ENCODE measurements at regions not wholly inside any gene's neighbourhood (a gene's known extent, or its start where the extent isn't known, plus 50 kb on each side); places are given as distances from the start of the nearest gene placed in this dataset.

GRCh38 chr6:3591970-3592369 is 135.1 kb upstream of the SLC22A23 start:
- peaks cover 19% of the 10 kb centered on the region for H3K27me3 Mint-ChIP-seq (ENCODE audit: low read depth)
- H3K27ac Mint-ChIP-seq = no peak overlapping the region
- ATAC-seq (replicated peaks in 1 of 2) (no peak), DNase-seq (no peak)
- no peak overlapping the region for H3K4me3 Mint-ChIP-seq
- H3K9me3 Mint-ChIP-seq = peaks cover 2 to 5% of the 10 kb centered on the region in 2 donors
- peaks cover 0 to 3% of the 10 kb centered on the region in 2 donors for H3K36me3 Mint-ChIP-seq (ENCODE audit: insufficient read depth in 2 of 2)
- H3K4me1 Mint-ChIP-seq (ENCODE audit: low read depth) = no peaks in the 10 kb centered on the region

- peaks cover 32% of the 10 kb centered on the region for H3K27me3 Mint-ChIP-seq (ENCODE audit: low read depth)
Measured at GRCh38 chr6:3587660-3588059, 130.8 kb upstream of the SLC22A23 start.

GRCh38 chr6:3585320-3585935 is 128.6 kb upstream of the SLC22A23 start:
- peak; percentile 37 to 62 for ATAC-seq (replicated peaks in 1 of 2)
- peaks cover 0 to 3% of the 10 kb centered on the region in 2 donors for H3K36me3 Mint-ChIP-seq (ENCODE audit: insufficient read depth in 2 of 2)
- peaks cover 6% of the 10 kb centered on the region for H3K4me1 Mint-ChIP-seq (ENCODE audit: low read depth)
- no peak for DNase-seq
- peaks cover 28% of the 10 kb centered on the region for H3K27me3 Mint-ChIP-seq (ENCODE audit: low read depth)
- H3K4me3 Mint-ChIP-seq = no peak overlapping the region
- H3K27ac Mint-ChIP-seq = no peak overlapping the region
- H3K9me3 Mint-ChIP-seq = peaks cover 2 to 7% of the 10 kb centered on the region in 2 donors

More at GRCh38 chr6:3587660-3588059, 130.8 kb upstream of the SLC22A23 start:
- H3K36me3 Mint-ChIP-seq (ENCODE audit: insufficient read depth in 2 of 2) = peaks cover 0 to 3% of the 10 kb centered on the region in 2 donors
- ATAC-seq (replicated peaks in 1 of 2) = no peak
- no peak overlapping the region for H3K27ac Mint-ChIP-seq
- H3K4me3 Mint-ChIP-seq = no peak overlapping the region
- H3K4me1 Mint-ChIP-seq (ENCODE audit: low read depth) = peaks cover 6% of the 10 kb centered on the region
- H3K9me3 Mint-ChIP-seq = peaks cover 2 to 7% of the 10 kb centered on the region in 2 donors
- DNase-seq = no peak

GRCh38 chr6:3584606-3585005 is 127.8 kb upstream of the SLC22A23 start:
- Mint-ChIP-seq H3K27ac (no peak overlapping the region), H3K4me3 (no peak overlapping the region), H3K4me1 (ENCODE audit: low read depth) (peaks cover 6% of the 10 kb centered on the region), H3K36me3 (ENCODE audit: insufficient read depth in 2 of 2) (peaks cover 0 to 3% of the 10 kb centered on the region in 2 donors), H3K27me3 (ENCODE audit: low read depth) (peaks cover 24% of the 10 kb centered on the region), H3K9me3 (peaks cover 2 to 7% of the 10 kb centered on the region in 2 donors)
- no peak for ATAC-seq (replicated peaks in 1 of 2)
- no peak for DNase-seq

- Mint-ChIP-seq H3K4me3 (no peak overlapping the region), H3K4me1 (ENCODE audit: low read depth) (peaks cover 6% of the 10 kb centered on the region), H3K27ac (no peak overlapping the region), H3K27me3 (ENCODE audit: low read depth) (peaks cover 24% of the 10 kb centered on the region), H3K36me3 (ENCODE audit: insufficient read depth in 2 of 2) (no peaks in the 10 kb centered on the region), H3K9me3 (no peaks in the 10 kb centered on the region)
- no peak for ATAC-seq (replicated peaks in 1 of 2)
- no peak for DNase-seq
Measured at GRCh38 chr6:3581469-3581868, 124.6 kb upstream of the SLC22A23 start.

GRCh38 chr6:3579652-3580175 is 122.9 kb upstream of the SLC22A23 start:
- Mint-ChIP-seq H3K4me3 (no peak overlapping the region), H3K4me1 (ENCODE audit: low read depth) (no peaks in the 10 kb centered on the region), H3K36me3 (ENCODE audit: insufficient read depth in 2 of 2) (no peaks in the 10 kb centered on the region), H3K27me3 (ENCODE audit: low read depth) (peaks cover 14% of the 10 kb centered on the region), H3K27ac (no peak overlapping the region), H3K9me3 (no peaks in the 10 kb centered on the region)
- ATAC-seq (replicated peaks in 1 of 2) (no peak), DNase-seq (no peak)

GRCh38 chr6:3578981-3579380 is 122.1 kb upstream of the SLC22A23 start:
- ATAC-seq (replicated peaks in 1 of 2) (no peak), DNase-seq (no peak)
- no peak overlapping the region for H3K4me3 Mint-ChIP-seq
- no peaks in the 10 kb centered on the region for H3K36me3 Mint-ChIP-seq (ENCODE audit: insufficient read depth in 2 of 2)
- peaks cover 12% of the 10 kb centered on the region for H3K27me3 Mint-ChIP-seq (ENCODE audit: low read depth)
- no peaks in the 10 kb centered on the region for H3K9me3 Mint-ChIP-seq
- H3K27ac Mint-ChIP-seq = no peak overlapping the region
- no peaks in the 10 kb centered on the region for H3K4me1 Mint-ChIP-seq (ENCODE audit: low read depth)

- DNase-seq (no peak), ATAC-seq (replicated peaks in 1 of 2) (no peak)
- Mint-ChIP-seq H3K27ac (no peak overlapping the region), H3K36me3 (ENCODE audit: insufficient read depth in 2 of 2) (no peaks in the 10 kb centered on the region), H3K4me3 (no peak overlapping the region), H3K4me1 (ENCODE audit: low read depth) (no peaks in the 10 kb centered on the region), H3K27me3 (ENCODE audit: low read depth) (no peaks in the 10 kb centered on the region), H3K9me3 (no peaks in the 10 kb centered on the region)
Measured at GRCh38 chr6:3577517-3577916, 120.7 kb upstream of the SLC22A23 start.

- no peaks in the 10 kb centered on the region for H3K9me3 Mint-ChIP-seq
- H3K27ac Mint-ChIP-seq = no peak overlapping the region
Measured at GRCh38 chr6:3575701-3576100, 118.9 kb upstream of the SLC22A23 start.

GRCh38 chr6:3575166-3575565 is 118.3 kb upstream of the SLC22A23 start:
- Mint-ChIP-seq H3K27ac (no peak overlapping the region), H3K9me3 (no peaks in the 10 kb centered on the region), H3K27me3 (ENCODE audit: low read depth) (peaks cover 4% of the 10 kb centered on the region), H3K36me3 (ENCODE audit: insufficient read depth in 2 of 2) (no peaks in the 10 kb centered on the region), H3K4me3 (no peak overlapping the region), H3K4me1 (ENCODE audit: low read depth) (no peaks in the 10 kb centered on the region)
- ATAC-seq (replicated peaks in 1 of 2) (no peak), DNase-seq (no peak)

More at GRCh38 chr6:3575701-3576100, 118.9 kb upstream of the SLC22A23 start:
- H3K36me3 Mint-ChIP-seq (ENCODE audit: insufficient read depth in 2 of 2) = no peaks in the 10 kb centered on the region
- DNase-seq (no peak), ATAC-seq (replicated peaks in 1 of 2) (no peak)
- no peaks in the 10 kb centered on the region for H3K4me1 Mint-ChIP-seq (ENCODE audit: low read depth)
- H3K27me3 Mint-ChIP-seq (ENCODE audit: low read depth) = no peaks in the 10 kb centered on the region
- no peak overlapping the region for H3K4me3 Mint-ChIP-seq

- H3K9me3 Mint-ChIP-seq = no peaks in the 10 kb centered on the region
- no peak overlapping the region for H3K4me3 Mint-ChIP-seq
- ATAC-seq (replicated peaks in 1 of 2) (no peak), DNase-seq (no peak)
- peaks cover 9% of the 10 kb centered on the region for H3K27me3 Mint-ChIP-seq (ENCODE audit: low read depth)
- H3K27ac Mint-ChIP-seq = no peak overlapping the region
- no peaks in the 10 kb centered on the region for H3K4me1 Mint-ChIP-seq (ENCODE audit: low read depth)
- no peaks in the 10 kb centered on the region for H3K36me3 Mint-ChIP-seq (ENCODE audit: insufficient read depth in 2 of 2)
Measured at GRCh38 chr6:3573670-3574069, 116.8 kb upstream of the SLC22A23 start.

- H3K36me3 Mint-ChIP-seq (ENCODE audit: insufficient read depth in 2 of 2) = no peaks in the 10 kb centered on the region
- H3K27me3 Mint-ChIP-seq (ENCODE audit: low read depth) = peaks cover 15% of the 10 kb centered on the region
Measured at GRCh38 chr6:3571836-3572235, 115.0 kb upstream of the SLC22A23 start.

GRCh38 chr6:3571250-3571681 is 114.4 kb upstream of the SLC22A23 start:
- peaks cover 15% of the 10 kb centered on the region for H3K27me3 Mint-ChIP-seq (ENCODE audit: low read depth)
- H3K36me3 Mint-ChIP-seq (ENCODE audit: insufficient read depth in 2 of 2) = no peaks in the 10 kb centered on the region
- no peak for ATAC-seq (replicated peaks in 1 of 2)
- no peaks in the 10 kb centered on the region for H3K9me3 Mint-ChIP-seq
- H3K4me3 Mint-ChIP-seq = no peak overlapping the region
- H3K27ac Mint-ChIP-seq = no peak overlapping the region
- no peak for DNase-seq
- no peaks in the 10 kb centered on the region for H3K4me1 Mint-ChIP-seq (ENCODE audit: low read depth)

More at GRCh38 chr6:3571836-3572235, 115.0 kb upstream of the SLC22A23 start:
- Mint-ChIP-seq H3K9me3 (no peaks in the 10 kb centered on the region), H3K27ac (no peak overlapping the region), H3K4me1 (ENCODE audit: low read depth) (no peaks in the 10 kb centered on the region), H3K4me3 (no peak overlapping the region)
- ATAC-seq (replicated peaks in 1 of 2) = no peak
- no peak for DNase-seq

- no peak overlapping the region for H3K27ac Mint-ChIP-seq
- peaks cover 15% of the 10 kb centered on the region for H3K27me3 Mint-ChIP-seq (ENCODE audit: low read depth)
- H3K4me3 Mint-ChIP-seq = no peak overlapping the region
- H3K9me3 Mint-ChIP-seq = no peaks in the 10 kb centered on the region
- no peaks in the 10 kb centered on the region for H3K4me1 Mint-ChIP-seq (ENCODE audit: low read depth)
- ATAC-seq (replicated peaks in 1 of 2) (no peak), DNase-seq (no peak)
- no peaks in the 10 kb centered on the region for H3K36me3 Mint-ChIP-seq (ENCODE audit: insufficient read depth in 2 of 2)
Measured at GRCh38 chr6:3569816-3570215, 113.0 kb upstream of the SLC22A23 start.

Measured in activated T-cell treated with anti-CD3 and anti-CD28 coated beads, Interleukin-2, amount 50 U/mL, for 72 hours (primary cell).